ENCODE measurements at regions not wholly inside any gene's neighbourhood (a gene's known extent, or its start where the extent isn't known, plus 50 kb on each side); places are given as distances from the start of the nearest gene placed in this dataset.

GRCh38 chr2:138893746-138894145 lies 113.6 kb upstream of the NXPH2 start:
- TF ChIP-seq CTCF (IDR thresholded peaks at IDR 0.05) (no peak), POLR2A (IDR thresholded peaks at IDR 0.05) (no peak)
